HK-2 (cell line): ENCODE measurements at regions not wholly inside any gene's neighbourhood (a gene's known extent, or its start where the extent isn't known, plus 50 kb on each side); places are given as distances from the start of the nearest gene placed in this dataset.

ENCODE experiments used
- DNase-seq: peaks from one replicate; pipeline ENCODE4 v3.0.0-alpha.2; 2018; ENCODE audit not compliant: unreplicated experiment

DNA sequence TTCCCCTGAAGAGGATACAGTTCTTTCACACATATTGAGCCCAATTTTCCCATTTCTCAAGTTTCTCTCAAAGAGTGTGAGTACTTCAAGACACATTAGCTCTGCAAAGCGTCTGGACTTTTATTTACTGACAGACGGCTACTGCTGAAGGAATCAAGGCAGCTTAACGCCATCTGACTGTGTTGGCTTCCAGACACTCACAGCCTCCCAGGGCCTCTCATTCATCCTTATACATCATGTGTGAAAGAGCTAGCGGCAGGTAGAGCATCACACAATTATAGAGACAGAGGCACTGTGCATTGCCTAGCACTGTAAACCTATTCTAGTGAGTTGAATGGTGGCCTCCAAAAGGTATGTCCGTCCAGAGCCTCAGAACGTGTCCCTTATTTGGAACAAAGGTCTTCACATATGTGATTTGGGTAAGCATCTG, 284.1 kb upstream of the STT3B start:
- no peak for DNase-seq

- DNase-seq: no peak
Observed at GRCh38 chr3:31249545-31249944, 283.2 kb upstream of the STT3B start.

GRCh38 chr3:31250116-31250777, 282.5 kb upstream of the STT3B start:
- no peak for DNase-seq

GRCh38 chr3:31251083-31251482, 281.6 kb upstream of the STT3B start:
- DNase-seq: no peak

- no peak for DNase-seq
Observed at GRCh38 chr3:31252216-31253185, 280.2 kb upstream of the STT3B start.

GRCh38 chr3:31253782-31254181, 278.9 kb upstream of the STT3B start:
- no peak for DNase-seq

- DNase-seq: no peak
Observed at GRCh38 chr3:31254483-31254882, 278.2 kb upstream of the STT3B start.

- DNase-seq: no peak
Observed at GRCh38 chr3:31255007-31255581, 277.6 kb upstream of the STT3B start.

DNA sequence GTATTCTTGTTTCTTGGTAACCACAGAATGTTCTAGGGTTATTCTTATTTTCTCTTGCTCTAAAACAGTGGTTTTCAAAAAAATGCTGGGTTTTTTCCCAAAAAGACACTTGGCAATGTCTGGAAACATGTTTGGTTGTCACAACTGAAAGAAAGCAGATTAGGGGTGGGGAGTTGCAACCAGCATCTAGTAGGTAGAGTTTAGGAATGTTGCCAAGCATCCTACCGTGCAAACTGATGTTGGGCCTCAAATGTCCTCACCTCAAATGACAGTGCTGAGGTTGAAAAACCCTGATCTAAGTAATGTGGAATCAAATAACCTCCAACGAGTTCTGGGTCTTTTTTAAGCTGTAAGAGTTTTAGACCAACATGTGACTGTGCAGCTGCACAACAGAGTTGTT, 270.5 kb upstream of the STT3B start:
- no peak for DNase-seq

DNA sequence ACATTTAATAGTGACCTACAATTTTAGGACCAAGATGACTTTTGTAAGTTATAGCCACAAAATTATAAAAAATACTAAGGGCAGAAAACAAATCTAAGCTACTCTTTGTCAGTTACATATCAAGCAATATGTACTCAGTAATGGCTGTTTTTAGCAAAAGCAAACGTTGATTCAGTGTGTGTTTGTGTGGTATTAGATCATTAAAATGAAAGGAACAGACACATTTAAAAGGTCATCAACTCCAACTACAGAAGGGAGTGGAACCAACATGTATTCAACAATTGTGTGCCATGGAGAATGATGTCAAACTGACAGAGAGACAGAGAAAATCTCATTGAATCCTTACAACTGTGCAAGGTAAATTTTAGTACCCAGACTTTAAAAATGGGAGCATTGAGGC, 268.8 kb upstream of the STT3B start:
- DNase-seq: no peak

DNA sequence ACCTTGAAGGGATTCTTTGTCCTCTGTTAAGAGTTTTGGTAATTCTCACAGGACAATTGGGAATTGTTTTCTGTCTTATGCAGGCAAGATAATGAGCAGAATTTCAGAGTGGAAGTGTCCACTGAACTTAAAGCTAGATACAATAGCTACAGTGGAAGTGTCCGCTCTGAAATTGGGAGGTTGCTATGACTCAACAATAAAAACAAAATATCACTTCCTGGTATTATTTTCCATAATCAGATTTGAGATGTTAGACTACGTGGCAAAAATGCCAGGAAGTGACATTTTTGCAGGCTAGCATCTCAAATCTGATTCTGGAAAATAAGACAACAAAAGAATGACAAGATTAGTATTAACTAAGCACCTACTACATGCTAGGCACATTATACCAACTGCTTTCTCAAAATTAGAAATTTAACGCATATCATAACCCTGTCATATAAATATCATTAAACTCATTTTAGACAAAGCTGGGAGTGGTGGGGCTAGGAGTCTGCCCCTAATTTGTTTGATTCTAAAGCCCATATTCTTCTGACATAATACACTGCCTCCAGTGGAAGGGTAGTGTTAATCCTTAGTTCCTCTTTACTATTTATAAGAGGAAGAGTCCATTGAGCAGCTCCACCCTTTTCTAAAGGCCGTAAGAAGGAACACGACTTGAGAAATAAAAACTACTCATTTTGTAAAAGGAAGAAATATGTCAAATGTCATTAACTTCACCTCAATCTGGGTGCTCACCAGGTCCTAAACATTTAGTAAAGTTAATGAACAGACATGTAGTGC, 266.9 kb upstream of the STT3B start:
- DNase-seq: no peak

DNA sequence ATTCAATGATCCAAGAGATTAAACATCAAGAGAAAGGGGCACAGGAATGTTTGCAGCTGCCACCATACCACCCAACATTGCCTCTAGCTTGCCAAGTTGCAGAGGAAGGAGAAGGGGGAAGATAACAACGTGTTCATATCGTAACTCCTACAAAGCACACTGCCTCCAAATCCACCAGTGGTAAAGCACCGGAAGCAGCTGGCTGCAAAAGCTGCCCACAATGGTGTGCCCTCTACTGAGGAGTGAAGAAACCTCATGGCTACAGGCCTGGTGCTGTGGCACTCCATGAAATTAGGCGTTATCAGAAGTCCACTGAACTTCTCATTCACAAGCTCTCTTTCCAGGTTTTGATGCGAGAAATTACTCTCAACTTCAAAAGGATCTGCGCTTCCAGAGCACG, 263.9 kb upstream of the STT3B start:
- DNase-seq: no peak

- no peak for DNase-seq
Observed at GRCh38 chr3:31270010-31270409, 262.7 kb upstream of the STT3B start.

DNA sequence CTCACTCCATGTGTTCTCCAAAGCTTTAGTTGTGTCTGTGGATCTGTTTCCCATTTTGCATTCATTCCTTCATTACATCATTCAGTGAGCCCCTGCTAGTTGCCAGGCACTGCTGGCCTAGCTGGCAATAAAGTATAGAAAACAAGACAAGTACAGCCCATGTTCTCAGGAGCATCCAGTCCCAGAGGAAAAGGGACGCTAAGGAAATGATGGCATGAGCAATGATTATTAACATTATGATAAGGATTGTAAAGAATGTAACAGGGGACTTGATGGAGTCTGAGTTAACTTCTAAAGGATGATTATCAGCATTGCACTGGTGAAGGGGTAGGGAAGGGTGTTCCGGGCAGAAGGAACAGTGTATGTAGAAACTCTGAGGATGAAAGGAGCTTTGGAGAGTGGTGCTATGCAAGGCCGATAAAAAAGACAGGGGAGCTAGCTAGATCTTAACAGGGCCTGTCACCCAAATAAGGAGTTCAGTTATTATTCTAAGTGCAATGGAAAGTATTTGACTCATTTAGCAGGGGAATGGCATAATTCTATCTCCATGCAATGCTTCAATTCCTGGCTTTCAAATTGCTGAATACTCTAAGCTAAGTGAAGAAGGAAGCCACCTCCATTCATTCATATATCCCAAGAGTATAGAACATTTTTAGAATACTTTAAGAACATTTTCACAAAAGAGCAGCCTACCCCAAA, 258.2 kb upstream of the STT3B start:
- DNase-seq: no peak

GRCh38 chr3:31275038-31275572, 257.6 kb upstream of the STT3B start:
- DNase-seq: no peak

DNA sequence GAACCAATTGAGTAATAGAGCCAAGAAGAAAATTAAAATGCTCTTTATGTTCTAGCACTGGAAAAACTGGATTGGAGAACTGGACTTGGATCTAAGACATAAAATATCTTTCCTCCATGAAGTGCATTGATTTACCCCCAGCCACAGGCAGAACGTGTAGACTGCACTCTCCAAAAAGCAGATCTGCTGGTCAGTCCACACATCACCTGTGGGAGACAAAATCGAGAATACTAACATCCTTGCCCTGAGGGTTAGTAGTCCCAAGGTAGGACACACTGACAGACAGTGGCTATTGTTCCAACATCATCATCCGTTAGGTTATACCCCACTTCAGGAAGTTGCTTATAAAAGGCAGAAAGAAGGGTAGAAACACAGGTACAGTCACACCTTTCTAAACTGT, 257.1 kb upstream of the STT3B start:
- DNase-seq: no peak

GRCh38 chr3:31277582-31277981, 255.1 kb upstream of the STT3B start:
- DNase-seq: no peak

- DNase-seq: no peak
Observed at GRCh38 chr3:31278532-31278931, 254.2 kb upstream of the STT3B start.

- DNase-seq: no peak
Observed at GRCh38 chr3:31284776-31285175, 247.9 kb upstream of the STT3B start.

GRCh38 chr3:31285833-31286486, 246.8 kb upstream of the STT3B start:
- no peak for DNase-seq

- no peak for DNase-seq
Observed at GRCh38 chr3:31288224-31288623, 244.5 kb upstream of the STT3B start.
